Fibroblast of pulmonary artery (primary cell): ENCODE measurements at regions not wholly inside any gene's neighbourhood (a gene's known extent, or its start where the extent isn't known, plus 50 kb on each side); places are given as distances from the start of the nearest gene placed in this dataset.

Source experiments
- DNase-seq: peaks from one replicate; pipeline ENCODE4 v3.0.0-alpha.2; 2010; ENCODE audit warnings: low read depth
- H3K4me3 ChIP-seq: replicated peaks from 2 replicates; pipeline ENCODE4 v1.5.1; 2011; ENCODE audit warnings: low read depth, mild to moderate bottlenecking, control low read depth, low read length, moderate library complexity
- TF ChIP-seq, protein P1 (sequence below): IDR thresholded peaks from 2 replicates; pipeline ENCODE4 v1.5.1; 2011; ENCODE audit warnings: mild to moderate bottlenecking, control low read depth, low read length, inconsistent platforms; ENCODE audit errors: missing control alignments

- TF ChIP-seq, protein P1, sequence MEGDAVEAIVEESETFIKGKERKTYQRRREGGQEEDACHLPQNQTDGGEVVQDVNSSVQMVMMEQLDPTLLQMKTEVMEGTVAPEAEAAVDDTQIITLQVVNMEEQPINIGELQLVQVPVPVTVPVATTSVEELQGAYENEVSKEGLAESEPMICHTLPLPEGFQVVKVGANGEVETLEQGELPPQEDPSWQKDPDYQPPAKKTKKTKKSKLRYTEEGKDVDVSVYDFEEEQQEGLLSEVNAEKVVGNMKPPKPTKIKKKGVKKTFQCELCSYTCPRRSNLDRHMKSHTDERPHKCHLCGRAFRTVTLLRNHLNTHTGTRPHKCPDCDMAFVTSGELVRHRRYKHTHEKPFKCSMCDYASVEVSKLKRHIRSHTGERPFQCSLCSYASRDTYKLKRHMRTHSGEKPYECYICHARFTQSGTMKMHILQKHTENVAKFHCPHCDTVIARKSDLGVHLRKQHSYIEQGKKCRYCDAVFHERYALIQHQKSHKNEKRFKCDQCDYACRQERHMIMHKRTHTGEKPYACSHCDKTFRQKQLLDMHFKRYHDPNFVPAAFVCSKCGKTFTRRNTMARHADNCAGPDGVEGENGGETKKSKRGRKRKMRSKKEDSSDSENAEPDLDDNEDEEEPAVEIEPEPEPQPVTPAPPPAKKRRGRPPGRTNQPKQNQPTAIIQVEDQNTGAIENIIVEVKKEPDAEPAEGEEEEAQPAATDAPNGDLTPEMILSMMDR = no peak
- H3K4me3 ChIP-seq = no peak overlapping the region
- DNase-seq = no peak
Observed at GRCh38 chr17:70654706-70655105, 485.4 kb downstream of the KCNJ2 start.

- H3K4me3 ChIP-seq = no peak overlapping the region
- no peak for DNase-seq
- TF ChIP-seq, protein P1 = no peak
Observed at GRCh38 chr17:70655176-70655958, 486.0 kb downstream of the KCNJ2 start.

- no peak overlapping the region for H3K4me3 ChIP-seq
- TF ChIP-seq, protein P1 = no peak
- no peak for DNase-seq
Observed at GRCh38 chr17:70658317-70658716, 489.0 kb downstream of the KCNJ2 start.

DNA sequence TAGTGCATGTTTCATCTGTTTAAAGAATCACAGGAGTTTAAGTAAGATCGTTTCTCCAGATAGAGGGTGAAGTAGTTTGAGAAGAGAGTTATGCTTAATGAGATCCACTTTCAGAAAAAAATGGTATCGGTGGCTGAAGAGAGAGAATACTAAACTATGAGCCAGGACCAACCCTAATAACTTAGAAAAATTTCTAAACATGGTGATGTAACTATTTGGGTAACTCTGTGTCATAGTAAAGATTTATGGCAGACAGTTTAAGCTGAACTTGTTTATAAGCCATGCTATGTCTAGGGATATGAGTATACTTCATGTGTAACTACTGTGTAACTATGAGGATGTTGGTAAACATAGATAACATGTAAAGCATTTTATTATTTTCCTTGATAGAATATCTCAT is 489.5 kb downstream of the KCNJ2 start:
- H3K4me3 ChIP-seq = no peak overlapping the region
- TF ChIP-seq, protein P1 = no peak
- no peak for DNase-seq

- no peak for DNase-seq
- TF ChIP-seq, protein P1 = no peak
- H3K4me3 ChIP-seq = no peak overlapping the region
Observed at GRCh38 chr17:70661342-70662222, 492.2 kb downstream of the KCNJ2 start.

DNA sequence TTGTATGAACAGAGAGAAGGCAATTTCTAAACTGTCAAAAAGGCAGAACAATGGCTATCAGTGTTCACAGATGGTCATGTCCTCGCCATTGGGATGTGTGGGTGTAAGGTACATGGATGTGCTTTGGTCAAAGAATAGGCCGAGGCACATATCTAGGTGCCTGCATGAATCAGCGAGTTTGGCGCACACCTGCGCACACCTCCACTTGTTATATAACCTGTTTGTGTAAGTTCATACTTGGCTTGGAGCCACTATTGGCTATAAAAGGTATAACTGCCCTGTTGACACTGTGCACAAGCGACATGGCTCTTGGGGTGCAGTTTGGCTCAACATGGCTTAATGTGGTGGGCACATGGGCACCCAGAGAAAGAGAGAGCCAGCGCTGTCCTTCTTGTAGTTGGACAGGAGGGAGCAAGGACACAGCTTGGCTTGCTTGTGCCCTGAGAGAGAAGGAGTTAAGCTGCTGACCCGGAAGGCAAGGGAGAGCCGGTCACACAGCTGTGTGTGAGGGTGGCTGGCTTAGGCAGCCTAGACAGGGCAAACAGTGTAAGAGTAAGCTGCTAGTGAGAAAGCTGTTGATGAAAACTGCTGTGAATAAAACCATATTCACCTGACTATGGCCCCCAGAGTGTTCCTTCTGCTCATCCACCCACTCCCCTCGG is 499.1 kb downstream of the KCNJ2 start:
- no peak for DNase-seq
- H3K4me3 ChIP-seq = no peak overlapping the region
- TF ChIP-seq, protein P1 = no peak
